ENCODE measurements at regions not wholly inside any gene's neighbourhood (a gene's known extent, or its start where the extent isn't known, plus 50 kb on each side); places are given as distances from the start of the nearest gene placed in this dataset.

DNA sequence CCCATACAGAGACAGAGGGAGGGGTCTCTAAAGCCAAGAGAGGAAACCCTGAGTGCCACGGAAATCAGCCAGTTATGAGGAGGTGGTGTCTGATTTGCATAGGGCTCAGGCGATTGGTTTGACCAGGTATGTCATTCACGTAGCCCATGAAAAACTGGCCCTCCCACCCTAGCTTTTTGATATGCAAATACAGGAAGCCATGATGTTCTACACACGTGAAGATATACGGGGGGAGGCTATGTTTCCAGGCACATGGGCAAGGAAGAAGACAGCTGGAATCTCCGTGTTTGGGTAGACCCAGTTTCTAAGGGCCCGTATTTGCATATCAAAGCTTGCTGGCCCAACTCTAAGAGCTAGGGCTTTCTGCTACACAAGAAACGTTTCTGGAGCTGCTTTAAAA lies 717.8 kb upstream of the SEL1L start:
- DNase-seq: no peak
- H3K4me1 ChIP-seq: no peaks in the 10 kb centered on the region
- WGBS, 2 donors: 80 to 85% methylated on average over 8 of the region's 8 CpGs
- no peak overlapping the region for H3K27ac ChIP-seq
- TF ChIP-seq POLR2AphosphoS5 (IDR thresholded peaks at IDR 0.05) (no peak), POLR2A (IDR thresholded peaks at IDR 0.05) (no peak), EP300 (IDR thresholded peaks at IDR 0.05) (no peak)
- TF ChIP-seq, protein P1, sequence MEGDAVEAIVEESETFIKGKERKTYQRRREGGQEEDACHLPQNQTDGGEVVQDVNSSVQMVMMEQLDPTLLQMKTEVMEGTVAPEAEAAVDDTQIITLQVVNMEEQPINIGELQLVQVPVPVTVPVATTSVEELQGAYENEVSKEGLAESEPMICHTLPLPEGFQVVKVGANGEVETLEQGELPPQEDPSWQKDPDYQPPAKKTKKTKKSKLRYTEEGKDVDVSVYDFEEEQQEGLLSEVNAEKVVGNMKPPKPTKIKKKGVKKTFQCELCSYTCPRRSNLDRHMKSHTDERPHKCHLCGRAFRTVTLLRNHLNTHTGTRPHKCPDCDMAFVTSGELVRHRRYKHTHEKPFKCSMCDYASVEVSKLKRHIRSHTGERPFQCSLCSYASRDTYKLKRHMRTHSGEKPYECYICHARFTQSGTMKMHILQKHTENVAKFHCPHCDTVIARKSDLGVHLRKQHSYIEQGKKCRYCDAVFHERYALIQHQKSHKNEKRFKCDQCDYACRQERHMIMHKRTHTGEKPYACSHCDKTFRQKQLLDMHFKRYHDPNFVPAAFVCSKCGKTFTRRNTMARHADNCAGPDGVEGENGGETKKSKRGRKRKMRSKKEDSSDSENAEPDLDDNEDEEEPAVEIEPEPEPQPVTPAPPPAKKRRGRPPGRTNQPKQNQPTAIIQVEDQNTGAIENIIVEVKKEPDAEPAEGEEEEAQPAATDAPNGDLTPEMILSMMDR (IDR thresholded peaks at IDR 0.05): no peak
- intact Hi-C loops (cut with DNase I): no loop called here
- no peaks in the 10 kb centered on the region for H3K27me3 ChIP-seq
- no peaks in the 10 kb centered on the region for H3K9me3 ChIP-seq
- no peak overlapping the region for H3K4me3 ChIP-seq
- no peaks in the 10 kb centered on the region for H3K36me3 ChIP-seq

DNA sequence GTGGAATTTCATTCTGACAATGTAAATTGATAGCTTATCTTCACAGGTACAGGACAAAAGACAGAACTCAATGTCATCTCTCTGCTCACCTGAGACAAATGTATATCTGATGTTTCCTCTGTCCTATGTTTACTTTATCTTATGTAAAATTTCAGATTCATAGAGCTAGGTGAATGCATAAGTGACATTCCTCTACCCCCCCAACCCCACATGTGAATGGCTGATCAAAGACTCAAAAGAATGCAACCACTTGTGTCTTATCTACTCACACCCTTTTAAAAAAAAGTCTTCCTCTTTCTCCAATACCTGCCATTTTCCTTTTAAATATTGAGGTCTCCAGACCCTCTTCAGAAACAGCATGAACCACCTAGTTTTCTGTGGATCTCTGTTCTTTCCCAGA lies 736.6 kb upstream of the SEL1L start:
- TF ChIP-seq, protein P1 (IDR thresholded peaks at IDR 0.05): no peak
- TF ChIP-seq POLR2AphosphoS5 (IDR thresholded peaks at IDR 0.05) (no peak), POLR2A (IDR thresholded peaks at IDR 0.05) (no peak), EP300 (IDR thresholded peaks at IDR 0.05) (no peak)
- H3K27me3 ChIP-seq: no peaks in the 10 kb centered on the region

DNA sequence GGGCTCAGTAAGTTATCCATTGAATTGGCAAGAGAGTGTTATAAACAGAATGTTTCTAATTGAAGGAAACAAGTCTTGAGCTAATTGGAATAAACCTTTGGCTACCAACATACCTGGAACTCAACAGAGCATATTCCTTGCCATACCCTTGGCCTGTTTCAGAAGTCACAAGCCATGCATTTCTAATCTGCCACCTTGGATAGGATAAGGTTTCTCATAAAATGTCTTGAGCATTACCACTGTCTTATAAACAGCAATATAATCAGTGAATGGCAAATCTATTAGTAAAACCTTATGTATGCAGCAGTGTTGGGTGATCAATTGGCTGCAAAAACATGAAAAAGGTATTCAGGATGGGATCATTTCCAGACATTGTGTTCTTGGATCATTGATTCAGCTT lies 765.2 kb upstream of the SEL1L start:
- no peaks in the 10 kb centered on the region for H3K27me3 ChIP-seq
- no peak overlapping the region for H3K27ac ChIP-seq
- DNase-seq: no peak
- no peaks in the 10 kb centered on the region for H3K4me1 ChIP-seq
- H3K9me3 ChIP-seq: peaks cover 0 to 3% (median 0%) of the 10 kb centered on the region in 4 donors
- intact Hi-C loops (cut with DNase I): no loop called here
- H3K36me3 ChIP-seq: no peaks in the 10 kb centered on the region
- TF ChIP-seq, protein P1 (IDR thresholded peaks at IDR 0.05): no peak
- TF ChIP-seq POLR2AphosphoS5 (IDR thresholded peaks at IDR 0.05) (no peak), EP300 (IDR thresholded peaks at IDR 0.05) (no peak), POLR2A (IDR thresholded peaks at IDR 0.05) (no peak)
- H3K4me3 ChIP-seq: no peak overlapping the region

More for the DNA sequence above, 736.6 kb upstream of the SEL1L start:
- intact Hi-C loops (cut with DNase I): no loop called here
- Histone ChIP-seq H3K9me3 (no peaks in the 10 kb centered on the region), H3K4me1 (no peaks in the 10 kb centered on the region), H3K4me3 (no peak overlapping the region), H3K27ac (no peak overlapping the region), H3K36me3 (no peaks in the 10 kb centered on the region)
- DNase-seq: no peak

DNA sequence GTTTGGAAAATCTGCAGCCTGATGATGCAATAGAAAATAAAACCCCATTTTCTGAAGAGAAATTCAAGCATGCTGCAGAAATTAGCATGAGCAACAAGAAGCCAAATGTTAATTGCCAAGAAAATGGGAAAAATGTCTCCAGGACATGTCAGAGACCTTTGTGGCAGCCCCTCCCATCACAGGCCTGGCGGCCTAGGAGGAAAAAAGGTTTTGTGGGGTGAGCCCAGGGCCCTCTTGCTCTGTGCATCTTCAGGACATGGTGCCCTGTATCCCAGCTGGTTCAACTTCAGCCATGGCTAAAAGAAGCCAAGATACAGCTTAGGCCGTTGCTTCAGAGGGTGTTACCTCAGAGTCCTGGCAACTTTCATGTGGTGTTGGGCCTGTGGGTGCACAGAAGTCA lies 775.5 kb upstream of the SEL1L start:
- 72 to 80% methylated on average over 2 of the region's 2 CpGs for WGBS, 2 donors
- intact Hi-C loops (cut with DNase I): no loop called here
- H3K4me3 ChIP-seq: no peak overlapping the region
- H3K36me3 ChIP-seq: no peaks in the 10 kb centered on the region
- peaks cover 0 to 5% (median 0%) of the 10 kb centered on the region in 4 donors for H3K9me3 ChIP-seq
- DNase-seq: no peak
- H3K27ac ChIP-seq: no peak overlapping the region
- no peaks in the 10 kb centered on the region for H3K4me1 ChIP-seq
- no peaks in the 10 kb centered on the region for H3K27me3 ChIP-seq
- TF ChIP-seq POLR2AphosphoS5 (IDR thresholded peaks at IDR 0.05) (no peak), EP300 (IDR thresholded peaks at IDR 0.05) (no peak), POLR2A (IDR thresholded peaks at IDR 0.05) (no peak)
- TF ChIP-seq, protein P1 (IDR thresholded peaks at IDR 0.05): no peak

DNA sequence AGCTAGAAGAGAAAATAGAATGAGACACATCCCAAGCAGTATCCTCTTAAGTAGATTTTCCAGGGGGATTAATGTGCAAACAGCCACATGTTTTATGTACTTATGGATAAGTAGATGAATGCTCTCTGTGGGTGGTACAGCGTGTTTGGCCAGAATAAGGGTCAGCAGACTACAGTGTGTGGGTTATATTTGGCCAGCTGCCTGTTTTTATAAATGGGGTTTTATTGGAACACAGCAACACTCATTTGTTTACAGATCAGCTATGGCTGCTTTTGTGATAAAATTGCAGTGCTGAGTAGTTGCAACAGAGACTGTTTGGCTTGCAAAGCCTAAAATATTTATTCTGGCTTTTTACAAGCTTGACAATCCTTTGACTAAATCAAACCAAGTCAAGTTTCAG lies 780.2 kb upstream of the SEL1L start:
- intact Hi-C loops (cut with DNase I): no loop called here
- peaks cover 0 to 5% (median 0%) of the 10 kb centered on the region in 4 donors for H3K9me3 ChIP-seq
- no peaks in the 10 kb centered on the region for H3K27me3 ChIP-seq
- no peak for DNase-seq
- no peak overlapping the region for H3K4me3 ChIP-seq
- no peaks in the 10 kb centered on the region for H3K4me1 ChIP-seq
- no peak for TF ChIP-seq POLR2A (IDR thresholded peaks at IDR 0.05)
- no peak for TF ChIP-seq POLR2AphosphoS5 (IDR thresholded peaks at IDR 0.05)
- TF ChIP-seq EP300 (IDR thresholded peaks at IDR 0.05): no peak
- TF ChIP-seq, protein P1 (IDR thresholded peaks at IDR 0.05): no peak
- 15 to 45% methylated on average over 1 of the region's 1 CpG for WGBS, 2 donors
- H3K36me3 ChIP-seq: no peaks in the 10 kb centered on the region
- no peak overlapping the region for H3K27ac ChIP-seq

All from sigmoid colon (tissue), 6 donors.